NT2/D1 (cell line): ENCODE measurements at regions not wholly inside any gene's neighbourhood (a gene's known extent, or its start where the extent isn't known, plus 50 kb on each side); places are given as distances from the start of the nearest gene placed in this dataset.

ENCODE experiments used
- DNase-seq: peaks from one replicate; pipeline ENCODE4 v3.0.0-alpha.2; 2011; ENCODE audit warnings: low read depth, low spot score
- H3K27me3 ChIP-seq: 2 replicates; pipeline ENCODE4 v1.6.0; 2011; ENCODE audit warnings: mild to moderate bottlenecking; ENCODE audit not compliant: insufficient read length, insufficient read depth
- H3K36me3 ChIP-seq: 2 replicates; pipeline ENCODE4 v1.6.1; 2011; ENCODE audit warnings: mild to moderate bottlenecking, low read length, mixed read lengths; ENCODE audit not compliant: insufficient read depth, insufficient read length
- H3K4me1 ChIP-seq: 2 replicates; pipeline ENCODE4 v1.5.1; 2011; ENCODE audit not compliant: insufficient read depth, insufficient read length
- H3K4me3 ChIP-seq: 2 replicates; pipeline ENCODE4 v1.5.1; 2011; ENCODE audit warnings: low read depth; ENCODE audit not compliant: insufficient read length
- H3K9ac ChIP-seq: 2 replicates; pipeline ENCODE4 v1.6.0; 2011; ENCODE audit warnings: low read depth; ENCODE audit not compliant: insufficient read length
- H3K9me3 ChIP-seq: 2 replicates; pipeline ENCODE4 v1.5.1; 2011; ENCODE audit warnings: mild to moderate bottlenecking, low read length; ENCODE audit not compliant: insufficient read depth
- SUZ12 ChIP-seq: IDR thresholded peaks from 2 replicates; pipeline ENCODE4 v1.6.1; 2011; ENCODE audit not compliant: insufficient read length, insufficient read depth; ENCODE audit errors: extremely low read depth
- YY1 ChIP-seq: IDR thresholded peaks from 2 replicates; pipeline ENCODE4 v1.6.1; 2011; ENCODE audit not compliant: insufficient read length, insufficient read depth
- ZNF274 ChIP-seq: IDR thresholded peaks from 2 replicates; pipeline ENCODE4 v1.6.1; 2011; ENCODE audit warnings: mild to moderate bottlenecking, low read depth, low read length

DNA sequence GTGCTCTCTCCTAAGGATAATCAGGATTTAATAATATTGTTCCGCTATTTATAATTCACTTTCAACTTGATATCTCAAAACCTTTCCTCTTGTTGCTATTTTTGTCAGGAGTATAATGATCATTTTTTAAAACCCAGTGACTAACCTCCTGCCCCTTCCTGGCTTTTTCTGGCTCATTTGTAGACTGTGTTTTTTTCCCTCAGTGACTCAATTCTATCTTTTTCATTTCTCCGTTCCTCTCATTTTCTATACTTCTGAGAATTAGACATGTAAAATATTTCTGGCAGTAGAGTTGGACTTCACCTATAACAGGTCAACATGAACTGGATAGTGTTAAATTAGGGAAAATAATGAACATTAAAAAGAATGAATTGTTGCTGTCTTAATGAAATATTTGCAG, 490.7 kb downstream of the EDEM1 start:
- no peak overlapping the region for H3K9ac ChIP-seq
- TF ChIP-seq YY1 (no peak), SUZ12 (no peak)

GRCh38 chr3:5678844-5679243, 491.3 kb downstream of the EDEM1 start:
- TF ChIP-seq YY1 (no peak), SUZ12 (no peak), ZNF274 (no peak)
- Histone ChIP-seq H3K4me3 (no peak overlapping the region), H3K27me3 (no peaks in the 10 kb centered on the region), H3K4me1 (no peaks in the 10 kb centered on the region), H3K9ac (no peak overlapping the region), H3K9me3 (0 out of 2 replicates have a peak, but pooled peaks cover 6% of the 10 kb centered on the region), H3K36me3 (no peaks in the 10 kb centered on the region)
- no peak for DNase-seq

More for the DNA sequence above, 490.7 kb downstream of the EDEM1 start:
- H3K27me3 ChIP-seq: no peaks in the 10 kb centered on the region
- H3K4me3 ChIP-seq: no peak overlapping the region
- H3K36me3 ChIP-seq: no peaks in the 10 kb centered on the region
- DNase-seq: no peak
- H3K9me3 ChIP-seq: 0 out of 2 replicates have a peak, but pooled peaks cover 6% of the 10 kb centered on the region
- no peaks in the 10 kb centered on the region for H3K4me1 ChIP-seq

- Histone ChIP-seq H3K4me3 (no peak overlapping the region), H3K4me1 (no peaks in the 10 kb centered on the region), H3K9me3 (peaks cover 33% of the 10 kb centered on the region), H3K9ac (no peak overlapping the region), H3K27me3 (no peaks in the 10 kb centered on the region), H3K36me3 (no peaks in the 10 kb centered on the region)
- TF ChIP-seq SUZ12: no peak
- TF ChIP-seq YY1: no peak
- TF ChIP-seq ZNF274: no peak
- DNase-seq: no peak
These were observed 499.7 kb downstream of the EDEM1 start for GRCh38 chr3:5687230-5687629.

DNA sequence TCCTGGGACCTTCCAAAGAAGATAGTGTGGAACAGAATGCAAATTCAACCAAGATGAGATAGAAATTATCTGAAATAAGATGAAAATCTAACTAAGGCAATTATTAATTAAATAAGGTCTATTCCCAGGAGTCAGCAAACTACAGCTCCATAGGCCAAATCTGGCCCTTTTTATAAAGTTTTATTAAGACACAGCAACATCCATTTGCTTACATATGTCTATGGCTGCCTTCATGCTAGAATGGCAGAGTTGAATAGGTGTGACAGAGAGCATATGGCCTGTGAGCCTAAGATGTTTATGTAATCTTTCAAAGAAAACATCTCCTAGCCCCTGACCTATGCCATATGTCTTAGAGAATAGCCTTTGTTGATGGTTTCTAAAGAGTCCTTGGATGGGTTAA, 503.0 kb downstream of the EDEM1 start:
- no peaks in the 10 kb centered on the region for H3K4me1 ChIP-seq
- H3K9ac ChIP-seq: no peak overlapping the region
- H3K36me3 ChIP-seq: no peaks in the 10 kb centered on the region
- H3K4me3 ChIP-seq: no peak overlapping the region
- TF ChIP-seq YY1: no peak
- TF ChIP-seq SUZ12: no peak
- no peak for TF ChIP-seq ZNF274
- no peaks in the 10 kb centered on the region for H3K27me3 ChIP-seq
- DNase-seq: no peak
- H3K9me3 ChIP-seq: peaks cover 45% of the 10 kb centered on the region

DNA sequence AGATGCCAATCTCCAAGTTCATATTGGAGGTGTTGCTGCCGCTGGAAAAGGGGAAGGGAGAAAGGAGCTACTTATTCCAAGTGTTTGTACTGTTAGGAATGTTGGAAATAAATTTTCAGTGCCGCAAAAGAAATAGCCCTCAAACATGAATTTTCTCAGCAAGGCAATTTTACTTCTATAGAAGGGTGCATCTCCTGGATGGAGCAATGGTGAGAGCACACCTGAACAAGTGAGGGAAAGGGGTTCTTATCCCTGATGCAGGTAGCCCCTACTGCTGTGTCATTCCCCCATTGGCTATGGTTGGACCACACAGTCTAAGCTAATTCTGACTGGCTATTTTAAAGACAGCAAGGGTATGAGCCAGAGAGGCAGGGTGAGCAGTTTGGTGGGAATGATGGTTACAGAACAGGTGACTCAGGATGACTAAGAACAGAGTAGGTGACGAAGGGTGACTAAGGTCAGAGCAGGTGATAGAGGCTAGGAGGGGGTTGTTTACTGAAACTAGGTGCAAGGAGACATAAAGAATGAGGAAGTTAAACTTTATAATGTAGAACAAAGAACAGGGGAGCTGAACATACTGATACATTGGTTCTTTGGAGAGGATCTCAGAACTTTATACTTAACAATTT, 503.5 kb downstream of the EDEM1 start:
- H3K9ac ChIP-seq: no peak overlapping the region
- DNase-seq: no peak
- H3K36me3 ChIP-seq: no peaks in the 10 kb centered on the region
- no peak overlapping the region for H3K4me3 ChIP-seq
- peaks cover 45% of the 10 kb centered on the region for H3K9me3 ChIP-seq
- H3K27me3 ChIP-seq: no peaks in the 10 kb centered on the region
- no peaks in the 10 kb centered on the region for H3K4me1 ChIP-seq
- no peak for TF ChIP-seq SUZ12
- no peak for TF ChIP-seq YY1
- TF ChIP-seq ZNF274: no peak

DNA sequence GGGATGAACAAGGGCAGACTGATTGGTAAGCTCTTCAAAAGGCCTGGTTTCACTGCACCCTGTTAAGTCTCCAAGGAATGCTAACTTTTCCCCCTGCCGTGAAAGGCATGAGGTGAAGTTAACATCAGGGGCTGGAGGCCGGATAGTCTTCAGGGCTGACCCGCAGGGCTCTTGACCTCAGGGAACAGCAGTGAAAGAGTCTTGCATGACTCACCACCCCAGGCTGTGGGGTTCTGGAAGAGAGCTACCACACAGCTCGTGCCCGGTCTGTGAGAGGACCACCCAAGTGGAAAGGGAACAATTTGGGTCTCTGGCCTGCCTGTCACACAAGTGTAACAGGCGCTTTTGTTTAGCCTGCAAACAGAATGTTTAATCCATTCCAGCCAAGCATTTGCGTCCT, 504.9 kb downstream of the EDEM1 start:
- Histone ChIP-seq H3K4me3 (no peak overlapping the region), H3K36me3 (no peaks in the 10 kb centered on the region), H3K9me3 (peaks cover 45% of the 10 kb centered on the region), H3K9ac (no peak overlapping the region), H3K27me3 (no peaks in the 10 kb centered on the region), H3K4me1 (no peaks in the 10 kb centered on the region)
- DNase-seq: no peak
- TF ChIP-seq SUZ12 (no peak), ZNF274 (no peak), YY1 (no peak)

DNA sequence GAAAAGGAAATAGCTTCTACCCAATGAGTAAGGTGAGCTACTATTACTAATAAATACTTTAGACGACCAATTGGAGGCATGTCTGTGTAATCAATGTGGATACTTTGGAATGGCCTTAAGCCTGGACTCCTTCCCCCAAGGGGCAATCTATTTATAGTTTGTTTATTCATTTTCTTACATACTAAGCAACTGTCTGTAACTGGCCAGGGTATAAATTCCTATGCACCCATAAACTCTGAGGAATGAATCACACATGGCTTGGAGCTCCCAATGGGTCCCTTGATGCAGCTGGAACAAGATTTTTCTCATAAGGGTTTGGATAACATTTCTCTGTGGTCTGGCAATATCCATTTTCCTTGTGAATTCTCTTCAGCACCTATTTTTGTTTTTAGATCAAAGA, 506.8 kb downstream of the EDEM1 start:
- no peak overlapping the region for H3K9ac ChIP-seq
- no peak for DNase-seq
- peaks cover 41% of the 10 kb centered on the region for H3K9me3 ChIP-seq
- H3K4me3 ChIP-seq: no peak overlapping the region
- no peak for TF ChIP-seq YY1
- no peak for TF ChIP-seq SUZ12
- H3K4me1 ChIP-seq: no peaks in the 10 kb centered on the region
- no peaks in the 10 kb centered on the region for H3K36me3 ChIP-seq
- no peaks in the 10 kb centered on the region for H3K27me3 ChIP-seq
